ENCODE measurements at regions not wholly inside any gene's neighbourhood (a gene's known extent, or its start where the extent isn't known, plus 50 kb on each side); places are given as distances from the start of the nearest gene placed in this dataset.

DNA sequence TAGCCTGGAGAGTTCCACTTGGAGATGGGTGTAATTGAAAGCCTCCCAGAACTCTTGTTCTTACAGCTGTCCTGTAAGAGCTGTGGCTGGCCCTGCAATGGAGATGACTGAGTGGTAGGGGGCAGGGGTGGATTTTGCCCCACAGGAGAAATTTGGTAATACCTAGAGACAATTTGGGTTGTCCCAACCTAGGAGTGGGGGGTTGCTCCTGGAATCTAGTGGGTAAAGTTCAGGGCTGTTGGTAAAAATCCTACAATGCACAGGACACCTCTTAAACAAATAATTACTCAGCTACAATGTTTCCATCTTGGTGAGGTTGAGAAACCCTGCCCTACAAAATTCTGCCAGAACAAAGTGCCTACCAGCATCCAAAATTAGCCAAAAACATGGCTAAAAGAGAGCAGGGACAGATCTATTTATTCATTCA, 181.1 kb upstream of the SH3BP4 start:
- Histone ChIP-seq H3K4me1 (ENCODE audit: control insufficient read depth in 1 of 2, insufficient read depth in 2 of 2, low read length in 2 of 2) (no peaks in the 10 kb centered on the region), H3K36me3 (ENCODE audit: control insufficient read depth in 1 of 2, insufficient read depth in 2 of 2, low read length in 2 of 2) (no peaks in the 10 kb centered on the region), H3K27me3 (ENCODE audit: control insufficient read depth in 1 of 2, insufficient read depth in 2 of 2, low read length in 2 of 2) (no peaks in the 10 kb centered on the region), H3K4me3 (ENCODE audit: low read depth in 1 of 2, low read length in 2 of 2) (no peak overlapping the region), H3K27ac (ENCODE audit: low read depth, low read length) (no peak overlapping the region), H3K9ac (ENCODE audit: low read depth in 1 of 2, low read length in 2 of 2) (no peak overlapping the region), H3K9me3 (ENCODE audit: control insufficient read depth in 1 of 2, low read length in 2 of 2) (no peaks in the 10 kb centered on the region)

DNA sequence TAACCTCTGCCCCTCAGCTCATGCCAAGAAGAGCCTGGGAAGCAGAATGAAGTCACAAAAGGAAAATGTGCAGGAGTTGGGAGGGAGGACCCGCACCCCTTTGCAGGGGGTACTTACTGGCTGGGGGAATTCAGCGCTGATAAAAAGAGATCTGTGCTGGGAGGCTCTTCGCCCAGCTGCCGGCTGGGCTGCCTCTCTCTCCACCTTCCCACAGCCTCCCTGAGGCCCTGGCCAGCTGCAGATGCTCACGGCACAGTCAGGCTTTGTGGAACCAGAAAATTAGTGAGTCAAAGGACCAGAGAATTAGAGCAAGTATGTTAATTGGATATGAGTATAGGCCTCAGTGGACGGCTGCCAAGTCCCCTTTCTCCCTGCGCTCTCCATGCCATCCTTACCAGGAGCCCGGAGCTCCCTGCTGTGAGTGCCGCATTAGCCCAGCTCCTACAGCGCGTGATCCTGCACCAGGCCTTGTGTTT, 181.7 kb upstream of the SH3BP4 start:
- Histone ChIP-seq H3K27me3 (ENCODE audit: control insufficient read depth in 1 of 2, insufficient read depth in 2 of 2, low read length in 2 of 2) (no peaks in the 10 kb centered on the region), H3K27ac (ENCODE audit: low read depth, low read length) (no peak overlapping the region), H3K9ac (ENCODE audit: low read depth in 1 of 2, low read length in 2 of 2) (no peak overlapping the region), H3K4me1 (ENCODE audit: control insufficient read depth in 1 of 2, insufficient read depth in 2 of 2, low read length in 2 of 2) (no peaks in the 10 kb centered on the region), H3K9me3 (ENCODE audit: control insufficient read depth in 1 of 2, low read length in 2 of 2) (no peaks in the 10 kb centered on the region), H3K36me3 (ENCODE audit: control insufficient read depth in 1 of 2, insufficient read depth in 2 of 2, low read length in 2 of 2) (no peaks in the 10 kb centered on the region), H3K4me3 (ENCODE audit: low read depth in 1 of 2, low read length in 2 of 2) (no peak overlapping the region)

DNA sequence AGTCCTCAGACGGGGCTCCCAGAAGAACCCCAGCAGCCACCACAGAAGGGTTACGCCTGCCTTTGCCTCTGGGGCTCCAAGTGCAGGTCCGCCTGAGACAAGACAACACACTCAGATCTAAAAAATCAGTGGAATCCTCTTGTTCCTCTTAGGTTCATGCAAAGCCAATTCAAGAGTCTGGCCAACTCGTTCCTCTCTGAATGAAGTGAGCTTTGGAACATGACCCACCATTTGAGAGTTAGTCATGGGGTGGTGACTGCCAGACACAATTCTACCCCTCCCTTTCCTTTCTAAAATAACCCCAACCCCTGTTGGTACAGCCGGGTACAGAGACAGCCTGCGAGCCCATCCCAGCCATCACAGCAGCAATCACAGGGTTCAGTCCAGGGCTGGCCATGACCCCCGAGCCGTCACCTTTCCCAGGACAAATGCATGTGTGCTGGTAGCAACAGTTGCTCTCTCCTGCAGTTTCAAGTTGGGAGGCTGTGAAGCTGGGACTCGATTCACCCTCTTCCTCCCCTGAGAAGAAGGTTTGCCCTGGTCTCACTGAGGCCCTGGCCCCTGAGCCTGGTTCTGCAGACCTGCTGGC, 183.1 kb upstream of the SH3BP4 start:
- no peak overlapping the region for H3K4me3 ChIP-seq (ENCODE audit: low read depth in 1 of 2, low read length in 2 of 2)
- H3K4me1 ChIP-seq (ENCODE audit: control insufficient read depth in 1 of 2, insufficient read depth in 2 of 2, low read length in 2 of 2): no peaks in the 10 kb centered on the region
- H3K36me3 ChIP-seq (ENCODE audit: control insufficient read depth in 1 of 2, insufficient read depth in 2 of 2, low read length in 2 of 2): no peaks in the 10 kb centered on the region
- H3K9me3 ChIP-seq (ENCODE audit: control insufficient read depth in 1 of 2, low read length in 2 of 2): no peaks in the 10 kb centered on the region
- no peak overlapping the region for H3K9ac ChIP-seq (ENCODE audit: low read depth in 1 of 2, low read length in 2 of 2)
- H3K27ac ChIP-seq (ENCODE audit: low read depth, low read length): no peak overlapping the region
- H3K27me3 ChIP-seq (ENCODE audit: control insufficient read depth in 1 of 2, insufficient read depth in 2 of 2, low read length in 2 of 2): no peaks in the 10 kb centered on the region

DNA sequence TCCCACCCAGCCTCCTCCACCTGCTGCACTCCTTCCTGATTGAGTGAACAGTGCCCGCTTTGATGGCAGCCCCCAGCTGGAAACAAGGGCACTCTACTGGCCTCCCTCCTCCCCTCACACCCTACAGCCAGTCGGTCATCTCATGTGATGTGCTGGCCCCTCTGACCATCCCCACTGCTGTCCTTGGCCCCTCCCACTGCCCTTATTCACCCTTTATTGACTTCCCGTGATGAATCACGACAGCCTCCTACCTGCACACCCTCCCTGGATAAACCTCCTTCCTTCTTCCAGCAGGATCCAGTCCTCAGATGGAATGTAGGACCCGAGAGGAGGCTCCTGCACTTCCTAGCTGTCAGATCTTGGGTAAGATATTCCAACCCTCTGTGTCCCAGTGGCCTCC, 186.5 kb upstream of the SH3BP4 start:
- no peak overlapping the region for H3K9ac ChIP-seq (ENCODE audit: low read depth in 1 of 2, low read length in 2 of 2)
- H3K9me3 ChIP-seq (ENCODE audit: control insufficient read depth in 1 of 2, low read length in 2 of 2): no peaks in the 10 kb centered on the region
- no peaks in the 10 kb centered on the region for H3K4me1 ChIP-seq (ENCODE audit: control insufficient read depth in 1 of 2, insufficient read depth in 2 of 2, low read length in 2 of 2)
- no peaks in the 10 kb centered on the region for H3K27me3 ChIP-seq (ENCODE audit: control insufficient read depth in 1 of 2, insufficient read depth in 2 of 2, low read length in 2 of 2)
- H3K4me3 ChIP-seq (ENCODE audit: low read depth in 1 of 2, low read length in 2 of 2): no peak overlapping the region
- H3K36me3 ChIP-seq (ENCODE audit: control insufficient read depth in 1 of 2, insufficient read depth in 2 of 2, low read length in 2 of 2): no peaks in the 10 kb centered on the region
- no peak overlapping the region for H3K27ac ChIP-seq (ENCODE audit: low read depth, low read length)

DNA sequence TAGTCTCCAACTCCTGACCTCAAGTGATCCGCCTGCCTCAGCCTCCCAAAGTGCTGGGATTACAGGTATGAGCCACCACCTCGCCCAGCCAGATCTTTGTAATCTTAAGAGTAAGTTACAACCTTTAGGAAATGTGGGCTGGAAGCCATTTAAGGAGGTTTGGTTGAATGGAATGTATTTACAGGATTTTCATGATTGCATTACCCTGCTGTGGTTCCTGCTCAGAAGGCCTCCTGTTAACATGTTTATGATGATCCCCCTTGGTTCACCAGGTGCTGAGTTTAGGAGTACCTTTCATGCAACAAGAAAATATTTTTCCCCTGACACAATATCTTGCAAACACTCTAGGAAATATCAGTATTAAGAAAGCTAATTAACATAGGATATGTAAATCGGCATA, 187.4 kb upstream of the SH3BP4 start:
- Histone ChIP-seq H3K27me3 (ENCODE audit: control insufficient read depth in 1 of 2, insufficient read depth in 2 of 2, low read length in 2 of 2) (no peaks in the 10 kb centered on the region), H3K9me3 (ENCODE audit: control insufficient read depth in 1 of 2, low read length in 2 of 2) (no peaks in the 10 kb centered on the region), H3K9ac (ENCODE audit: low read depth in 1 of 2, low read length in 2 of 2) (no peak overlapping the region), H3K4me3 (ENCODE audit: low read depth in 1 of 2, low read length in 2 of 2) (no peak overlapping the region), H3K36me3 (ENCODE audit: control insufficient read depth in 1 of 2, insufficient read depth in 2 of 2, low read length in 2 of 2) (no peaks in the 10 kb centered on the region), H3K27ac (ENCODE audit: low read depth, low read length) (no peak overlapping the region), H3K4me1 (ENCODE audit: control insufficient read depth in 1 of 2, insufficient read depth in 2 of 2, low read length in 2 of 2) (no peaks in the 10 kb centered on the region)

DNA sequence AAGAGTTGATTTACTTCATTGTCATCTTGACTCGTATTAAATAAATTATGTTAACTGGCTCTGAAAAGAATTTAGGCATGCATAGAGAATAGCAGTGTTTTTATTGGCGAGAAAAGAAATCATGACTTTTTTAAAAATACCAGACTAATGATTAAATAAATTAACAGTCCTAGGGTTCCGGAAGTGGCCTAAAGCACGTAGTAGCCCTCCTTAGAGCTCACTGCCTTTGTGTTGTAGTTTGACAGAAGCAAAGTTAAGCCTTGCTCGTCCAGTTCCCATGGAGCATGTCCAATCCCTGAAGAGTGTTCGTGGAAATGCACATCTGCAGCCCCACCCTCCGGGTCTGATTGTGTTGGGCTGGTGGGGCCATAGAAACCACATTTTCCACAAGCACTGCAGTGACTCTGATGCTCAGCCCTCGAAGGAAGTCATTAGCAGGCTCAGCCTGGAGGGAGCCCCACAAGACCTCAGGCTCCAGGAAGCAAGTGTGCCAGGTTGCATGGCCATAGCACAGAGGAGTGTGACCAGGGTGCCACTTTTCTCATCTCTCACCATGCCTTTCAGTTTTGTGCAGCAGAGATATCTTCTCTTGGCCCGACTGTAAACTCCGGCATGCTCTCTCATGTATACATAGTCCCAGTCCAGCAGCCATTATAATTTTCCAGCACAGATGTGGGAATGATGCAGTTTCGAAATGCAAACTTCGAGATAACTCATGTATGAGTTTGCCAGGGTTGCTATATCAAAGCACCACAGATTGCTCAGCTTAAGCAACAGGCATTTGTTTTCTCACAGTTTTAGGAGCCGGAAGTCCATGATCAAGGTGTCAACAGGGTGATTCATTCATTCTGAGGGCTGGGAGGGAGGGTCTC, 188.6 kb upstream of the SH3BP4 start:
- Histone ChIP-seq H3K27ac (ENCODE audit: low read depth, low read length) (no peak overlapping the region), H3K4me1 (ENCODE audit: control insufficient read depth in 1 of 2, insufficient read depth in 2 of 2, low read length in 2 of 2) (no peaks in the 10 kb centered on the region), H3K9ac (ENCODE audit: low read depth in 1 of 2, low read length in 2 of 2) (no peak overlapping the region), H3K9me3 (ENCODE audit: control insufficient read depth in 1 of 2, low read length in 2 of 2) (no peaks in the 10 kb centered on the region), H3K4me3 (ENCODE audit: low read depth in 1 of 2, low read length in 2 of 2) (no peak overlapping the region), H3K36me3 (ENCODE audit: control insufficient read depth in 1 of 2, insufficient read depth in 2 of 2, low read length in 2 of 2) (no peaks in the 10 kb centered on the region), H3K27me3 (ENCODE audit: control insufficient read depth in 1 of 2, insufficient read depth in 2 of 2, low read length in 2 of 2) (no peaks in the 10 kb centered on the region)

DNA sequence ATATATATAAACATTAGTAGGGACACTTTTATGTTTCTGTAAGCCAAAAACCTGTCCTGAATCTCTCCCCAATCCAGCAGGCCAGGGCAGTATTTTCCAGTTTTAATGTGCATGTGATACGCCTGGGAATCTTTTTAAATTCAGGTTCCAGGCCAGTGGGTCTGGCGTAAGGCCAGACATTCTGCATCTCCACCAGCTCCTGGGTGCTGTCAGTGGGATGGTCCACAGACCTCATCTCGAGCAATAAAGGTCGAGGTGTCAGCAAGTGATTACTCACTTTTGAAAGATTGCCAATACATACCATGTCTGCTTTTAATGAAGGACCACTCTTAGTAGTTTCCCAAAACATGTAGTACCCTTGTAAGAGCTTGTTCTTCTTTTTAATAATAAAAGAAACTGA, 189.9 kb upstream of the SH3BP4 start:
- Histone ChIP-seq H3K4me1 (ENCODE audit: control insufficient read depth in 1 of 2, insufficient read depth in 2 of 2, low read length in 2 of 2) (no peaks in the 10 kb centered on the region), H3K36me3 (ENCODE audit: control insufficient read depth in 1 of 2, insufficient read depth in 2 of 2, low read length in 2 of 2) (no peaks in the 10 kb centered on the region), H3K9me3 (ENCODE audit: control insufficient read depth in 1 of 2, low read length in 2 of 2) (no peaks in the 10 kb centered on the region), H3K27ac (ENCODE audit: low read depth, low read length) (no peak overlapping the region), H3K27me3 (ENCODE audit: control insufficient read depth in 1 of 2, insufficient read depth in 2 of 2, low read length in 2 of 2) (no peaks in the 10 kb centered on the region), H3K9ac (ENCODE audit: low read depth in 1 of 2, low read length in 2 of 2) (no peak overlapping the region), H3K4me3 (ENCODE audit: low read depth in 1 of 2, low read length in 2 of 2) (no peak overlapping the region)

DNA sequence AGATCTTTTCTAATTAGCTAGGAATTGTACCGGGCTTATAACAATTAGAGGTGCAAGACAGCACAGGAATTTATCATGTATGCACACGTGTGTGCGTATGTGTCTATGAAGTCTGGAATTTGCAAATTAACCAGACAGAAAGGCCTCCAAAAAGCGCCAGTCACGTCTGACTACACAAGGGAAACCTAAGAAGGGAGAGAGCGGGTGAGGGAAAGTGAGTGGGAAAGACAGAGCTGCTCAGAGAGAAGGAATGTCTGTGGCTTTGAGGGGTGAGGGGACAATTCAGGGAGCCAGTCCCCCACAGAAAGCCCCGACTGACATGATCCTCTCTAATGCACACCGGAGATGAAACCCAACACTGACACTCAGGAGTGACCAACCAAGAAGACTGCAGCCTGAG, 197.7 kb upstream of the SH3BP4 start:
- H3K9me3 ChIP-seq (ENCODE audit: control insufficient read depth in 1 of 2, low read length in 2 of 2): no peaks in the 10 kb centered on the region
- no peak overlapping the region for H3K9ac ChIP-seq (ENCODE audit: low read depth in 1 of 2, low read length in 2 of 2)
- no peak overlapping the region for H3K27ac ChIP-seq (ENCODE audit: low read depth, low read length)
- no peaks in the 10 kb centered on the region for H3K27me3 ChIP-seq (ENCODE audit: control insufficient read depth in 1 of 2, insufficient read depth in 2 of 2, low read length in 2 of 2)
- H3K4me1 ChIP-seq (ENCODE audit: control insufficient read depth in 1 of 2, insufficient read depth in 2 of 2, low read length in 2 of 2): no peaks in the 10 kb centered on the region
- no peaks in the 10 kb centered on the region for H3K36me3 ChIP-seq (ENCODE audit: control insufficient read depth in 1 of 2, insufficient read depth in 2 of 2, low read length in 2 of 2)
- H3K4me3 ChIP-seq (ENCODE audit: low read depth in 1 of 2, low read length in 2 of 2): no peak overlapping the region

DNA sequence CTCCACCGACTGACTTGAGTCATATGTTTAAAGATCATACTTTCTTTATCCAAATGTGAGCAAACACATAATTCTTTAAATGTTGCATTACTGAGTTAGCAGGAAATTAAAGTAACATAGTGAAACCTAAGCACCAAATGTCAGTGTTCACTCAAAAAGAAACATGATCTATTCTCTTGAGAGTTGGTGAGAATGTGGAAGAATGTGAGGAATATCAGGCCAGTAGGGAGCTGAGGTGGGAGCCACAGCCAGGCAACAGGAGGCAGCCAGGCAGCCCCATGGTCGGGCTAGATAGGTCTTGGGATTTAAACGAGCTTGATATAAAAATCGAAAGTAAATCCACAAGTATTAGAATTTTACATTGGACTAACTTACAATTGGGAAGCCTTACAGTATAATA, 198.1 kb upstream of the SH3BP4 start:
- Histone ChIP-seq H3K4me3 (ENCODE audit: low read depth in 1 of 2, low read length in 2 of 2) (no peak overlapping the region), H3K36me3 (ENCODE audit: control insufficient read depth in 1 of 2, insufficient read depth in 2 of 2, low read length in 2 of 2) (no peaks in the 10 kb centered on the region), H3K4me1 (ENCODE audit: control insufficient read depth in 1 of 2, insufficient read depth in 2 of 2, low read length in 2 of 2) (no peaks in the 10 kb centered on the region), H3K9me3 (ENCODE audit: control insufficient read depth in 1 of 2, low read length in 2 of 2) (no peaks in the 10 kb centered on the region), H3K27me3 (ENCODE audit: control insufficient read depth in 1 of 2, insufficient read depth in 2 of 2, low read length in 2 of 2) (no peaks in the 10 kb centered on the region), H3K9ac (ENCODE audit: low read depth in 1 of 2, low read length in 2 of 2) (no peak overlapping the region), H3K27ac (ENCODE audit: low read depth, low read length) (no peak overlapping the region)

DNA sequence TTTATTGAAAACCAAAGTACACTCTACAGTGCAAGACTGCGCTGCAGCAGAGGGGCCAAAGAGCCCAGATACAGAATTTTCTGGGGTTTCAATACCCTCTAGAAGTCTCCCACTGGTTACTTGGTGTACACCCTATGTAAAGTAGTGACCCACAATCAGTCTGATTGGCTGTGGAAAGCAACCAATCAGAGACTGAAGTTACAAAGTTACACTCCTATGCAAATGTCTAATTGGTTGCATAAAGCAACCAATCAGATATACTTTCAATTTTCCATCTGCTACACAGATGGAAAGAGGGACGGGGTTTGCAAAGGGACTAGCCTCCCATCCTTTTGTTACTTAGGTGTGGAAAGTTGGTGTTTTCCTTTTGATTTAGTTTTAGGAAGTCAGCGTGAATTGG, 198.9 kb upstream of the SH3BP4 start:
- H3K36me3 ChIP-seq (ENCODE audit: control insufficient read depth in 1 of 2, insufficient read depth in 2 of 2, low read length in 2 of 2): no peaks in the 10 kb centered on the region
- H3K27ac ChIP-seq (ENCODE audit: low read depth, low read length): no peak overlapping the region
- H3K9ac ChIP-seq (ENCODE audit: low read depth in 1 of 2, low read length in 2 of 2): no peak overlapping the region

More for the DNA sequence above, 198.9 kb upstream of the SH3BP4 start:
- Histone ChIP-seq H3K27me3 (ENCODE audit: control insufficient read depth in 1 of 2, insufficient read depth in 2 of 2, low read length in 2 of 2) (no peaks in the 10 kb centered on the region), H3K9me3 (ENCODE audit: control insufficient read depth in 1 of 2, low read length in 2 of 2) (no peaks in the 10 kb centered on the region), H3K4me1 (ENCODE audit: control insufficient read depth in 1 of 2, insufficient read depth in 2 of 2, low read length in 2 of 2) (no peaks in the 10 kb centered on the region), H3K4me3 (ENCODE audit: low read depth in 1 of 2, low read length in 2 of 2) (no peak overlapping the region)
